CD4-positive, alpha-beta T cell treated with Interleukin-15 for 4 hours (primary cell): ENCODE measurements at regions not wholly inside any gene's neighbourhood (a gene's known extent, or its start where the extent isn't known, plus 50 kb on each side); places are given as distances from the start of the nearest gene placed in this dataset.
"Not testable (repeated sequence)": the region's sequence is repeated elsewhere in the genome, so short reads cannot be mapped to it uniquely, and the experiment has no call there.

Experiments used
- DNase-seq: peaks from one replicate; pipeline ENCODE4 v3.0.0-alpha.2; 2020; ENCODE audit warnings: low spot score

DNA sequence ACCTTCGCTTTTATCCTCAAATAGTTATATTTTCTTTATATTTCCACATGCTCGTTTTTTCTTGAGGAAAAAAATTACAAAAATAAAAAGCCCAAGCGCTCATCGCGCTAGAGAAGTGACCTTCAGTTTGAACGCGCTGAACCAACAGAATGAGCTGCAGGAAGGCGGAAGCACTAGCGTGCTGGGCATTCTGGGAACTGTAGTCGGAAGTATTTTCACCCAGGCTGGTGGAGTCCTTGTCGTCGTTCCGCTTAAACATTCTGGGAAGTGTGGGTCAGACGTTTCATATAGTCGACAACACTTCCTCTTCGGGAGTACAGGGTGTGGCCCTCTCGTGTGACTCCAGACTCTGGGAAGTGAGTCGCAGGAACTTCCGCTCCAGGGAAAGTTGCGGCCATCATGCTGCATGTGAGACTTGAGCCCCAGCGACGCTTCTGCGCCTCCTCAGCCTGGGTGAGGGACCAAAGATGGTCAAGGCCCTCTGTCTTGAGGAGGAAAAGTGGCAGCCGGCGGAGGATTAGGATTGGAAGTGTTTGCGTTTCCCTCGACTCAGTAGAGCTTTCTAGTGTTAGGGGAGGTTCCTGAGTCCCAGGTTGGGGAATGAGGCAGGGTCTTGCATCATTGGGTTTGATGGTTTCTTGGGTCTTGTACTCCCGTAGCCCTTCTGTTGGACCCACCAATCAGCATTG is 84.1 kb upstream of the GPR39 start:
- DNase-seq, result not testable (repeated sequence)

DNA sequence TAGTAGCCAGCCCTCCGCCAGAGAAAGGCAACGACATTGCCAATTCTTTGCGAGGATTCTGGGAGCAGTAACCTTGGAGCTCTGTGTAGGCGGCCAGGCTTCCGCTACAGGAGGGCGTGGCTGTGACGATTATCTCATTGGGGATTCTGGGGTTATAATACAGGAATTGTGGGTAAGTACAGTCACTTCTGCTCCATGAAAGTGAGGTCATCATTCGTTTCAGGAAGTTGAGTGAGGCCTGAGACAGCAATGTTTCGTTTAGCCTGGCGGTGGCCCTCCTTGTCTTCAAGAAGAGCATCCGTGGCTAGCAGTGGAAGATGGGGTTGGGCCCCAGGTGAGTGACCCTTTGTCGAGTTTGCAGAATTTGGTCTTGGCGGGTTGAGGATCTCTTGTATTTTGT is 79.5 kb upstream of the GPR39 start:
- DNase-seq, result not testable (repeated sequence)

- not testable (repeated sequence) for DNase-seq
These were observed 78.8 kb upstream of the GPR39 start for GRCh38 chr2:132337844-132338243.

- not testable (repeated sequence) for DNase-seq
These were observed 69.4 kb upstream of the GPR39 start for GRCh38 chr2:132347041-132347780.

DNA sequence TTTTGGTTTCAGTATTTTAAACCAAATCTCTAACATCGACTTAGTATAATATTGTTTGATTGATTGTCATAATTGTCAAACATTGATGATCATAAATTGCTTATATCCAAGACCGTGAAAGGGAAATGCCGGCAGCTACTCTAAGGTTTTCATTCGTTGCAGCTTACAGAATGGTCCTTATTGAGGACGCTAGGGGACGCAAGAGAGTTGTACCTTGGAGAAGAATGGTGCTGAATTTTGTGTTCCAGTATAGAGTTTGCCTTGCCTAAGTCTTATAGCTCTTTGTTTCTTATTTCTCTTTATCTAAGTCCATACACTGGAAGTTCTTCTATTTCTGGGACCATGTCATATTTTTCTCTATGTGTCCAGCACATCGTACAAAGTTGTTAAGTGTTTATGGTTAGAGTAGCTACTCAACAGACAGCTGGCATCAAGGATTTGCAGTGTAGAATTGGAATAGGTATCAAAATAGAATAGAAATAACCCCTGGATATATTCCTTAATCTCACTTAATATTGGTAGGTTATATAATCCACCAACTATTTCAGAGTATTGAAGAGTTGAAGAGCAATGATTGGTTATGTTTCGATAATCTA is 67.4 kb upstream of the GPR39 start:
- not testable (repeated sequence) for DNase-seq

GRCh38 chr2:132351668-132352067 is 64.9 kb upstream of the GPR39 start:
- not testable (repeated sequence) for DNase-seq

- DNase-seq, result not testable (repeated sequence)
These were observed 64.1 kb upstream of the GPR39 start for GRCh38 chr2:132352481-132353001.

- not testable (repeated sequence) for DNase-seq
These were observed 63.2 kb upstream of the GPR39 start for GRCh38 chr2:132353380-132353779.

DNA sequence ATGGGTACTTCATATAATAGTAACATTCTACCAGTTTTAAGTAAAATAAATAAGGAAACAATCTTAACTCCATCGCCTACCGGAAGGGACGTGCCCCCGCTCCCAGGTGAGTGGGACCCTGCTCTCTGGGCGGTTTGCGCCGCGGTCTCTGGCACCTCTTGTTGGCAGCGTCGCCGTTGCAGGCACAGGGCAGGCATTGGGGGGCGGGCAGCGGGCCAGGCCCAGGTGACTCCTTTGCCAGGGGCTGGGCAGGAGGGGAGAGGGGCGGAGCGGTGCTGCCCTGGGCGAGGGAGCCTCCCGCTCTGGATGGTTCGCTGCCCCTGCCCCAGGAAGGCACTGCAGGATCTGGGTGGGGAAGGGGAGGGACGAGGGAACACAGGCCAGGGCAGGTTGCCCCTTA is 55.6 kb upstream of the GPR39 start:
- not testable (repeated sequence) for DNase-seq

GRCh38 chr2:132361498-132361897 is 55.1 kb upstream of the GPR39 start:
- DNase-seq, result not testable (repeated sequence)

DNA sequence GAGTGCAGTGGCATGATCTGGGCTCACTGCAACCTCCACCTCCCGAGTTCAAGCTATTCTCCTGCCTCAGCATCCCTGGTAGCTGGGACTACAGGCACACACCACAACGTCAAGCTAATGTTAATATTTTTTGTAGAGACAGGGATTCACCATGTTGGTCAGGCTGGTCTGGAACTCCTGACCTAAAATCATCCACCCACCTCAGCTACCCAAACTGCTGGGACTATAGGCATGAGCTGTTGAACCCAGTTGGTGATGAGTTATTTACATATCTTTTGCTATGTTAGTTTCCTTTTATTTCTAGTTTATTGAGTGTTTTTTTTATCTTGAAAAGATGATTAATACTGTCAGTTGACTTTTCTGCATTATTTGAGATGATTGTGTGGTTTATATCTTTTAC is 53.3 kb upstream of the GPR39 start:
- DNase-seq, result not testable (repeated sequence)

- DNase-seq, result not testable (repeated sequence)
These were observed 50.6 kb upstream of the GPR39 start for GRCh38 chr2:132365963-132366362.

DNA sequence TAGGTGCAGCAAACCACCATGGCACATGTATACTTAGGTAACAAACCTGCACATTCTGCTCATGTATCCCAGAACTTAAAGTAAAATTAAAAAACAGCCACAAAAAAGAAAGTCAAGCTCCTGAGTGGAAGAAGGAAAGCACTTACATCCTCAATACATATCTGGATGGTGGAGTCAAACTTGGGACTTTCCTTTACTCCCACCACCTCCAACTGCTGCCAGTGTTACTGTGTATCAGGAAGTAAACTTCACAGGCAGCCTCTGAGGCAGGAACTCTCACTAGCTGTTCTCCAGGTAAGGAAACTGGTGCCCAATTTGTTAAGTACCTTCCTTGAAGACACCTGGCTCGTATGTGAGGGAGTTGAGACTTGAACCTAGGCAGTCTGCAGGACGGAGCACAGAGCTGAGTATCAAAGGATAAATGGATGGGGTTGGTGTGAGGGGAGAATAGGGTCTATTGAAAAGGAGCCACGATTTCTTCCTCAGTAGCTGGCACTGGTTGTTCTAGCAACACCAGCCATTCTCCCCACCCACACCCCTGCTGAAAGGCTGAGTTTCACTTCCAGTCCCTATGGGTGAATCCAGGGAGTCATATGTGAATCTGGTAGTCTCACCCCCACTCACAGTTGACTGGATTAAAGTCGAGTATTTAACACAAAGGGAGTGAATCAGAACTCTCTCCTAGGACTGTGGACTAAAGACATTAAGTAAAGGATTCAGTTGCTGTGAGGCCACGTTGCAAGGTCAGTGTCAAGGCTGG is 50.0 kb upstream of the GPR39 start:
- DNase-seq, result no peak
